ENCODE measurements at regions not wholly inside any gene's neighbourhood (a gene's known extent, or its start where the extent isn't known, plus 50 kb on each side); places are given as distances from the start of the nearest gene placed in this dataset.

DNA sequence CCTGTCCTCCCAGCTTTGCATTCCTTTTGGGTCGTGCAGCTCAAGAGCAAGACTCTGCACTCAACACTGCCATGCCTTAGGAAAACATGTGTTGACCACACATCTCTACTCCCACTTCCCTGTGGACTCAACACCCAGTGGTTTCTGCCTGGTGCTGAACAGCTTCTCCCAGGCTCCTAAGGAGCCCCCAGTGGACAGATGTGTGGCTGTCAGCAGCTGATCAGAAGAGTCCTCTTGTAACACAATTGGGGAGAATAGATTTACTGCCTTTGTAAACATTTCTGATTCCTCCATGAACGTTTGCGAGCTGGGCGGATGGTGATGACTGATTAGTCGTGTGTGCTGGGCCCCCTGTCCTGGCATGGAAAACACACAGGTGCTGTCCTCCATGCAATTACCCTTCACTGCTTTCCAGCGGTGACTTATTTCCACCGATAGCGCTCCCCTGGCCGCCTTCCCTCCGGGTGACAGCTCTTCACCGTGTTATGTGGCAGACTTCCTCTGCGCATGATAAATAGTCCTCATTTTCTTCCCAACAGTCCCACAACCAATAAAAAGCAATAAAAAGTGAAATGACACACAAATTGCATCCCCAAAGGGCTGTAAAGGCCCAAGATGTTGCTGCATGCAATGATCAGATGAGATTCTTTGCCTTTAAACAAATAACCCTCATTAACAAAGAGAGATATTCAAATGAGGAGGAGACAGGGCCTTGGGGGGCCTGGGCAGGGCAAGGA is 249.4 kb upstream of the AJAP1 start:
- H3K9me3 ChIP-seq: no peaks in the 10 kb centered on the region
- intact Hi-C loops (cut with DNase I): no loop called here
- no peak for TF ChIP-seq CTCF (IDR thresholded peaks at IDR 0.05)
- TF ChIP-seq POLR2A (IDR thresholded peaks at IDR 0.05; ENCODE audit: low read depth): no peak
- no peak for TF ChIP-seq EP300 (IDR thresholded peaks at IDR 0.05)
- TF ChIP-seq POLR2AphosphoS5 (IDR thresholded peaks at IDR 0.05): no peak

GRCh38 chr1:4407851-4408250 is 246.6 kb upstream of the AJAP1 start:
- H3K4me3 ChIP-seq: no peak overlapping the region
- H3K27me3 ChIP-seq: peaks cover 0 to 27% (median 0%) of the 10 kb centered on the region in 4 donors
- H3K27ac ChIP-seq (replicated peaks in 1 of 4): no peak overlapping the region
- H3K9me3 ChIP-seq: no peaks in the 10 kb centered on the region
- H3K4me1 ChIP-seq: no peaks in the 10 kb centered on the region
- H3K36me3 ChIP-seq: no peaks in the 10 kb centered on the region
- intact Hi-C loops (cut with DNase I): no loop called here
- 90% methylated on average over 16 of the region's 16 CpGs for WGBS
- no peak for DNase-seq (ENCODE audit: extremely low spot score)
- TF ChIP-seq CTCF (IDR thresholded peaks at IDR 0.05) (no peak), POLR2A (IDR thresholded peaks at IDR 0.05; ENCODE audit: low read depth) (no peak), EP300 (IDR thresholded peaks at IDR 0.05) (no peak)

More for the DNA sequence above, 249.4 kb upstream of the AJAP1 start:
- DNase-seq (ENCODE audit: extremely low spot score): no peak
- Histone ChIP-seq H3K4me3 (no peak overlapping the region), H3K4me1 (no peaks in the 10 kb centered on the region), H3K27ac (replicated peaks in 1 of 4) (no peak overlapping the region), H3K36me3 (no peaks in the 10 kb centered on the region), H3K27me3 (peaks cover 0 to 36% (median 0%) of the 10 kb centered on the region in 4 donors)
- 61% methylated on average over 12 of the region's 12 CpGs for WGBS

DNA sequence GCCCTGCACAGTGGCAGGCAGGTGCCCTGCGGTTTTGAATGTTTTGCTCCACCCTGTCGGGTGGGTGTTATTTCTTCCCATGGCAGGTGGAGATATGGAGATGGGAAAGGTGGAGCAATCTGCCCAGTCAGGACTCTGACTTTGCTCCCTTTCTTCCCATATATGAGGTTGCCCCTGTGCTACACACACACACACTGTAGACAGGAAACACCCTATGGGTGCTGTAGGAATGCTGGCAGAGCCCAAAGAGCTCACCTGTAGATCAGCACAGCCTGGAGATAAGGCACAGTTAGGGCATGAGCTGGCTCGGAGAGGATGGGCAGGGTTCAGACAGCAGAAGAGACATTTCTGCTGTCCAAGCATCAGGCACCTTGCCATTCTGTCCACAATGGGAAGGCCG is 246.0 kb upstream of the AJAP1 start:
- peaks cover 0 to 27% (median 0%) of the 10 kb centered on the region in 4 donors for H3K27me3 ChIP-seq
- 75% methylated on average over 4 of the region's 4 CpGs for WGBS
- no peak overlapping the region for H3K4me3 ChIP-seq
- no peak for TF ChIP-seq CTCF (IDR thresholded peaks at IDR 0.05)
- no peak for TF ChIP-seq POLR2A (IDR thresholded peaks at IDR 0.05; ENCODE audit: low read depth)
- no peak for TF ChIP-seq POLR2AphosphoS5 (IDR thresholded peaks at IDR 0.05)
- no peak for TF ChIP-seq EP300 (IDR thresholded peaks at IDR 0.05)
- no peak for DNase-seq (ENCODE audit: extremely low spot score)
- no peaks in the 10 kb centered on the region for H3K36me3 ChIP-seq
- no peak overlapping the region for H3K27ac ChIP-seq (replicated peaks in 1 of 4)
- intact Hi-C loops (cut with DNase I): no loop called here
- H3K9me3 ChIP-seq: peaks cover 0 to 3% (median 0%) of the 10 kb centered on the region in 4 donors
- H3K4me1 ChIP-seq: no peaks in the 10 kb centered on the region

- no peaks in the 10 kb centered on the region for H3K4me1 ChIP-seq
- TF ChIP-seq EP300 (IDR thresholded peaks at IDR 0.05) (no peak), CTCF (IDR thresholded peaks at IDR 0.05) (no peak), POLR2AphosphoS5 (IDR thresholded peaks at IDR 0.05) (no peak), POLR2A (IDR thresholded peaks at IDR 0.05; ENCODE audit: low read depth) (no peak)
- no peak overlapping the region for H3K27ac ChIP-seq (replicated peaks in 1 of 4)
- WGBS: 85% methylated on average over 15 of the region's 15 CpGs
- peaks cover 0 to 27% (median 0%) of the 10 kb centered on the region in 4 donors for H3K27me3 ChIP-seq
- intact Hi-C loops (cut with DNase I): no loop called here
- peaks cover 0 to 20% (median 6%) of the 10 kb centered on the region in 4 donors for H3K9me3 ChIP-seq
- H3K36me3 ChIP-seq: no peaks in the 10 kb centered on the region
- no peak overlapping the region for H3K4me3 ChIP-seq
- DNase-seq (ENCODE audit: extremely low spot score): no peak
These were observed 242.5 kb upstream of the AJAP1 start for GRCh38 chr1:4411862-4412261.
